GM18951 (cell line): ENCODE measurements at regions not wholly inside any gene's neighbourhood (a gene's known extent, or its start where the extent isn't known, plus 50 kb on each side); places are given as distances from the start of the nearest gene placed in this dataset.
"Not testable (repeated sequence)": the region's sequence is repeated elsewhere in the genome, so short reads cannot be mapped to it uniquely, and the experiment has no call there.

ENCODE experiments used
- POLR2A ChIP-seq: IDR thresholded peaks from 4 replicates; pipeline ENCODE4 v1.6.1; 2011; ENCODE audit warnings: mild to moderate bottlenecking; ENCODE audit not compliant: insufficient read length, insufficient read depth; ENCODE audit errors: extremely low read depth
- in situ Hi-C: fragments of 300-500 bp; cut with MboI; formaldehyde crosslinking; loops from one replicate; pipeline ENCODE4 v1.12.0; 2022; ENCODE audit warnings: low sequenced_read_pairs, mixed read lengths, inconsistent platforms; ENCODE audit not compliant: unreplicated experiment

- no peak for TF ChIP-seq POLR2A
- in situ Hi-C loops: loop anchor here (25.0 kb wide), 1 partner anchor 857 kb away; no protein-coding TSS in a partner anchor
Measured at GRCh38 chr4:150005537-150005936, 72.7 kb upstream of the DCLK2 start.

DNA sequence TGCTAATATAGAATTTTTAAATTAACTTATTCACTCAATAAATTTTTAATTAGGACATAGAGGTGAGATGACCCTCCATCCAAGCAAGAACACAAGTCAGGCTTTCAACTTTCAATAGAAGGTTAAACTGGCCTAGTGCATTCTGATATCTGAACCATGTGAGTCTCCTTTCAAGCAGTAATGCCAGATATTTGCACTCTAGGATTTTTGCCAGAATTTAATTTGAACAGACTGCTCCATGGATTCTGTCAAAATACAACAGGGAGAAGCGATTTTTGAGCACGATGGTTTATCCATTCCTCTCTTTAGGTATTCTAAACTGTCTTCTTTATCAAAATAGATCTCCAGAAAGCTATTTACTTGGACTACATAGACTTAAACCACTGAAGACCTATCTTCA, 72.0 kb upstream of the DCLK2 start:
- in situ Hi-C loops: loop anchor here (25.0 kb wide), 1 partner anchor 856 kb away; no protein-coding TSS in a partner anchor
- TF ChIP-seq POLR2A: no peak

- in situ Hi-C loops: loop anchor here (25.0 kb wide), 1 partner anchor 855 kb away; no protein-coding TSS in a partner anchor
Measured at GRCh38 chr4:150007512-150007911, 70.7 kb upstream of the DCLK2 start.

GRCh38 chr4:150008546-150008945, 69.7 kb upstream of the DCLK2 start:
- TF ChIP-seq POLR2A: no peak
- in situ Hi-C loops: loop anchor here (25.0 kb wide), 1 partner anchor 854 kb away; no protein-coding TSS in a partner anchor

More at GRCh38 chr4:150007512-150007911, 70.7 kb upstream of the DCLK2 start:
- no peak for TF ChIP-seq POLR2A

GRCh38 chr4:150009533-150009932, 68.7 kb upstream of the DCLK2 start:
- TF ChIP-seq POLR2A: no peak
- in situ Hi-C loops: loop anchor here (25.0 kb wide), 1 partner anchor 853 kb away; no protein-coding TSS in a partner anchor

- in situ Hi-C loops: loop anchor here (25.0 kb wide), 1 partner anchor 852 kb away; no protein-coding TSS in a partner anchor
- no peak for TF ChIP-seq POLR2A
Measured at GRCh38 chr4:150010525-150011126, 67.6 kb upstream of the DCLK2 start.

GRCh38 chr4:150012851-150013360, 65.3 kb upstream of the DCLK2 start:
- TF ChIP-seq POLR2A: no peak
- in situ Hi-C loops: loop anchor here (25.0 kb wide), 1 partner anchor 849 kb away; no protein-coding TSS in a partner anchor

- in situ Hi-C loops: loop anchor here (25.0 kb wide), 1 partner anchor 846 kb away; no protein-coding TSS in a partner anchor
Measured at GRCh38 chr4:150015910-150016309, 62.3 kb upstream of the DCLK2 start.

GRCh38 chr4:150016621-150017020, 61.6 kb upstream of the DCLK2 start:
- in situ Hi-C loops: loop anchor here (25.0 kb wide), 1 partner anchor 846 kb away; no protein-coding TSS in a partner anchor

GRCh38 chr4:150018257-150018656, 60.0 kb upstream of the DCLK2 start:
- TF ChIP-seq POLR2A: no peak
- in situ Hi-C loops: loop anchor here (25.0 kb wide), 1 partner anchor 844 kb away; no protein-coding TSS in a partner anchor

DNA sequence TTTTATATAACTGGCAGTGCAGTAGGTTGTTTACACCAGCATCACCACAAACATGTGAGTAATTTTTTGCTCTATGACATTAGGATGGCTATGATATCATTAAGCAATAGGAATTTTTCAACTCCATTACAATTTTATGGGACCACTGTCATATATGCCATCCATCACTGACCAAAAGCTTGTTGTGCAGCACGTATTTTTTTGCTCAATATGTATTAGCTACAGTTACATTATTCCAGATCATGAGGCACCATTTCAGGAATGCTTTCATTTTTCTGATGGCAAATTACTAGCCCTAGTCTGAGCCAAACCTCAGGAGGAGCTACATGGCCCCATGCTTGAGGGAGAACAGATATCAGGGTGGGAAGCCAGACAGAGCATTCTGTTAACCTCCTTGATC, 56.8 kb upstream of the DCLK2 start:
- TF ChIP-seq POLR2A: no peak
- in situ Hi-C loops: loop anchor here (25.0 kb wide), 1 partner anchor 841 kb away; no protein-coding TSS in a partner anchor

DNA sequence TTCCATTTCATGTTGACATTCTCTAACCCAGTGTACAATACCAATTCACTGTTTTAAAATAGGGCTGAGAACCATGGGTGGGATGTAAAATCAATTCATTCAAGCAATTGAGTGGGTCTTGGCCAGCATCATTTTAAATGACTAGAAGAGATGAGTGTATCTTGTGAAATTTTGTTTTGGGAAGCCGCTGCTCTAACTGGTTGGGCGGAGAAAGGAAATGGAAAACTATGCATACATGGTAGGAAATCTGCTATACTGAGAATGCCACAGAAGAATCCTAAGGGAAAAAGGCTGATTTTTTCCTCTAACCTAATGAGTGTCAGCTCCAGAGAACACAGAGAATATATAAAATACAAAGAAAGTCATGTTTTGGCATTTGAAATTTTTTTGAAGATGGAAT, 54.8 kb upstream of the DCLK2 start:
- in situ Hi-C loops: loop anchor here (25.0 kb wide), 1 partner anchor 839 kb away; no protein-coding TSS in a partner anchor
- no peak for TF ChIP-seq POLR2A

DNA sequence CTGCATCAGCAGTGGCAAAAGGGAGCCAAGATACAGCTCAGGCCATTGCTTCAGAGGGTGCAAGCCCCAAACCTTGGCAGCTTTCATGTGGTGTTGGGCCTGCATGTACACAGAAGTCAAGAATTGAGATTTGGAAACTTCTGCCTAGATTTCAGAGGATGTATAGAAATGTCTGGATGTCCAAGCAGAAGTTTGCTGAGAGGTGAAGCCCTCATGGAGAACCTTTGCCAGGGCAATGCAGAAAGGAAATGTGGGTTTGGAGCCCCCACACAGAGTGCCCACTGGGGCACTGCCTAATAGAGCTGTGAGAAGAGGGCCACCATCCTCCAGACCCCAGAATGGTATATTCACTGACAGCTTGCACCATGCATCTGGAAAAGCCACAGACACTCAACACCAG, 51.3 kb upstream of the DCLK2 start:
- in situ Hi-C loops: not testable (repeated sequence)
